K562 (cell line): ENCODE measurements at regions not wholly inside any gene's neighbourhood (a gene's known extent, or its start where the extent isn't known, plus 50 kb on each side); places are given as distances from the start of the nearest gene placed in this dataset.
"Not testable (repeated sequence)": the region's sequence is repeated elsewhere in the genome, so short reads cannot be mapped to it uniquely, and the experiment has no call there.

Source experiments
- ATAC-seq: fragments of 200-7000 bp; cut with Tn5 transposase; 3 replicates; pipeline ENCODE4 v1.9.1; 2020; ENCODE audit warnings: moderate library complexity
- BruUV-seq: library from RNA; stranded (reverse); fragments of 400-500 nt; replicated peaks from 2 replicates; lab custom pipeline; 2021; lab: Mats Ljungman, UMichigan
- CTCF ChIA-PET: fragments of 300-600 bp; formaldehyde crosslinking; extraction: SDS; loops from one replicate; lab custom pipeline; 2021; ENCODE audit warnings: low intra/inter-chr PET ratio; lab: Yijun Ruan, JAX
- POLR2A ChIA-PET: fragments of 300-600, 350-650 bp; sonication (Branson Sonifier 250); formaldehyde crosslinking; extraction: SDS; loops from one replicate; lab custom pipeline; 2021; ENCODE audit warnings: antibody characterized with exemption, inconsistent platforms; lab: Yijun Ruan, JAX
- DNase-seq, 4 experiments: peaks; one replicate each; pipeline versions ENCODE4 v3.0.0 to v3.0.0-alpha.2; 2011 to 2018; ENCODE audit warnings: low spot score in 3 of 4, mixed read lengths in 3 of 4; ENCODE audit errors: extremely low read depth in 1 of 4
- FAIRE-seq: peaks from 2 replicates; lab custom pipeline; 2011; peaks lifted over from hg19 to GRCh38; lab: Jason Lieb, UNC
- H2AFZ ChIP-seq: 2 replicates; pipeline ENCODE4 v1.6.0; 2011; ENCODE audit warnings: low read depth, low read length, control low read depth, inconsistent platforms
- H3K27ac ChIP-seq: fragments of 200-600 bp; 3 replicates; pipeline ENCODE4 v1.8.0; 2011; ENCODE audit warnings: low read depth, mild to moderate bottlenecking, control low read depth, inconsistent platforms, low read length, moderate library complexity, mixed read lengths; ENCODE audit errors: extremely low read depth
- H3K27me3 ChIP-seq, 2 experiments: fragments of 300-600 bp in 1 of 2; 2 replicates in 1 of 2; 3 replicates in 1 of 2; pipeline versions ENCODE4 v1.6.0 to v1.8.0; 2011; ENCODE audit warnings: inconsistent platforms in 2 of 2, low read length in 2 of 2, mild to moderate bottlenecking in 1 of 2, mixed read lengths in 1 of 2, moderate library complexity in 1 of 2; ENCODE audit not compliant: control insufficient read depth in 2 of 2, insufficient read depth in 2 of 2
- H3K36me3 ChIP-seq: fragments of 300-600 bp; 3 replicates; pipeline ENCODE4 v1.8.0; 2011; ENCODE audit warnings: mild to moderate bottlenecking, low read length, inconsistent platforms; ENCODE audit not compliant: control insufficient read depth, insufficient read depth
- H3K4me1 ChIP-seq, 2 experiments: fragments of 200-600 bp in 1 of 2; replicated peaks in 1 of 2; 2 replicates in 1 of 2; 3 replicates in 1 of 2; pipeline versions ENCODE4 v1.5.1 to v1.8.0; 2011; ENCODE audit warnings: inconsistent platforms in 2 of 2, low read length in 2 of 2, mild to moderate bottlenecking in 1 of 2, mixed read lengths in 1 of 2, moderate library complexity in 1 of 2; ENCODE audit not compliant: control insufficient read depth in 2 of 2, insufficient read depth in 2 of 2
- H3K4me2 ChIP-seq: 2 replicates; pipeline ENCODE4 v1.6.1; 2011; ENCODE audit warnings: low read length, control low read depth, inconsistent platforms, mixed read lengths; ENCODE audit not compliant: insufficient read depth
- H3K4me3 ChIP-seq: fragments of 200-600 bp; sonication (generic), shearing (Covaris generic); 2 replicates; pipeline ENCODE4 v1.5.1; 2016; ENCODE audit warnings: control low read depth, inconsistent platforms
- H3K79me2 ChIP-seq: fragments of 200-600 bp; 3 replicates; pipeline ENCODE4 v1.8.0; 2011; ENCODE audit warnings: low read length, inconsistent platforms; ENCODE audit not compliant: control insufficient read depth, insufficient read depth
- H3K9ac ChIP-seq, 2 experiments: 2 replicates each; pipeline versions ENCODE4 v1.6.0 to v1.6.1; 2011; ENCODE audit warnings: low read depth in 2 of 2, low read length in 2 of 2, control low read depth in 1 of 2, inconsistent platforms in 1 of 2, mild to moderate bottlenecking in 1 of 2, mixed read lengths in 1 of 2; ENCODE audit not compliant: insufficient read depth in 1 of 2
- H3K9me1 ChIP-seq: one replicate; pipeline ENCODE4 v1.6.0; 2011; ENCODE audit warnings: inconsistent platforms, mild to moderate bottlenecking, low read length, moderate library complexity; ENCODE audit not compliant: control insufficient read depth, insufficient read depth
- H3K9me3 ChIP-seq: replicated peaks from 2 replicates; pipeline ENCODE4 v1.5.1; 2011; ENCODE audit warnings: low read depth, low read length, inconsistent platforms; ENCODE audit not compliant: control insufficient read depth, insufficient read depth
- H4K20me1 ChIP-seq: replicated peaks from 2 replicates; pipeline ENCODE4 v1.6.1; 2011; ENCODE audit warnings: low read length, inconsistent platforms, mixed read lengths; ENCODE audit not compliant: control insufficient read depth, insufficient read depth
- WGBS: fragments of 100-300 bp; shearing (Covaris generic); methylation state at CpG from one replicate; pipeline ENCODE4 v1.1.6; 2016; ENCODE audit warnings: low coverage, mixed read lengths; ENCODE audit not compliant: insufficient coverage; ENCODE audit errors: missing lambda C conversion rate; 5-methylcytosine and 5-hydroxymethylcytosine counted together
- in situ Hi-C: fragments of 300-500 bp; cut with MboI; formaldehyde crosslinking; loops from 4 replicates; pipeline ENCODE4 v1.15.0; 2018; ENCODE audit warnings: inconsistent platforms, mixed read lengths
- intact Hi-C: fragments of 100-400 bp; cut with micrococcal nuclease; formaldehyde crosslinking; loops from 2 replicates; pipeline ENCODE4 v1.14.2; 2022

- H2AFZ ChIP-seq, intact Hi-C loops, H3K27ac ChIP-seq, H4K20me1 ChIP-seq, BruUV-seq, H3K9me3 ChIP-seq, H3K9me1 ChIP-seq, H3K4me3 ChIP-seq, H3K9ac ChIP-seq, H3K27me3 ChIP-seq, H3K36me3 ChIP-seq, CTCF ChIA-PET, POLR2A ChIA-PET, H3K4me2 ChIP-seq, H3K79me2 ChIP-seq: not testable (repeated sequence)
- in situ Hi-C loops = loop anchor here (5.0 kb wide), 1 partner anchor 1380 kb away; the partner anchor contains the start of genes CCDC127 and SDHA
- DNase-seq (peak in 1 of 4 experiments; percentile 36), FAIRE-seq (peak; percentile 70), ATAC-seq (peak; percentile 67)
- H3K4me1 ChIP-seq = peaks cover 0 to 13% of the 10 kb centered on the region in 2 experiments; a peak in 2 of 5 replicates
- 16% methylated on average over 3 of the region's 3 CpGs for WGBS
These were observed 73.3 kb upstream of the LPCAT1 start for GRCh38 chr5:1597093-1597473.

GRCh38 chr5:1596462-1597092 lies 72.8 kb upstream of the LPCAT1 start:
- H3K79me2 ChIP-seq, H2AFZ ChIP-seq, H3K9me1 ChIP-seq, ATAC-seq, H3K27ac ChIP-seq, intact Hi-C loops, H3K36me3 ChIP-seq, CTCF ChIA-PET, H3K4me2 ChIP-seq, BruUV-seq, POLR2A ChIA-PET, DNase-seq, FAIRE-seq, H3K27me3 ChIP-seq, H3K9me3 ChIP-seq, H3K4me3 ChIP-seq, H4K20me1 ChIP-seq, H3K9ac ChIP-seq: not testable (repeated sequence)
- H3K4me1 ChIP-seq = peaks cover 0 to 13% of the 10 kb centered on the region in 2 experiments; a peak in 2 of 5 replicates
- in situ Hi-C loops = loop anchor here (5.0 kb wide), 1 partner anchor 1379 kb away; the partner anchor contains the start of genes CCDC127 and SDHA
- WGBS = 42% methylated on average over 2 of the region's 8 CpGs
